Epithelial cell of proximal tubule (primary cell): ENCODE measurements at regions not wholly inside any gene's neighbourhood (a gene's known extent, or its start where the extent isn't known, plus 50 kb on each side); places are given as distances from the start of the nearest gene placed in this dataset.

Experiments used
- DNase-seq: peaks from one replicate; pipeline ENCODE4 v3.0.0-alpha.2; 2011; ENCODE audit warnings: low read depth
- H3K4me3 ChIP-seq: 2 replicates; pipeline ENCODE4 v1.5.1; 2011; ENCODE audit warnings: low read depth, mild to moderate bottlenecking, low read length
- CTCF ChIP-seq: conservative IDR thresholded peaks from 2 replicates; pipeline ENCODE4 v1.5.1; 2012; ENCODE audit warnings: low read depth, mild to moderate bottlenecking, low read length

DNA sequence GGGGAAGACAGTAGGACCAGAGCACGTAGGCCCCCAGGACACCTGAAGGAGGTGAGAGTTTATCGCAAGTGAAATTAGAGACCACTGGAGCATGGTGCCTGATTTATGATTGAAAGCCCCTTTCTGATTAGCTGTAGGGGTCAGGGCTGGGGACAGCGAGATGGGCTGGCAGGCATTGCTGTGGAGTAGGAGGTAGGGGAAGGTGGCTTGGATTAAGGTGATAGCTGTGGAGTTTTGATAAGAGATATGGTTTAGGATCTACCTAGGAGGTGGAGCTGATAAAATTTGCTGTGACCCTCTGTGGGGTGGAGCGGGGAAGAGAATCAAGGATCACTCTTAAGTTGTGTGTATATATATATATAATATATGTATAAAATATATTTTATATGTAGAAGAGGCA is 157.5 kb downstream of the CD8B2 start:
- DNase-seq, result no peak
- no peak for TF ChIP-seq CTCF
- H3K4me3 ChIP-seq, result no peak overlapping the region

DNA sequence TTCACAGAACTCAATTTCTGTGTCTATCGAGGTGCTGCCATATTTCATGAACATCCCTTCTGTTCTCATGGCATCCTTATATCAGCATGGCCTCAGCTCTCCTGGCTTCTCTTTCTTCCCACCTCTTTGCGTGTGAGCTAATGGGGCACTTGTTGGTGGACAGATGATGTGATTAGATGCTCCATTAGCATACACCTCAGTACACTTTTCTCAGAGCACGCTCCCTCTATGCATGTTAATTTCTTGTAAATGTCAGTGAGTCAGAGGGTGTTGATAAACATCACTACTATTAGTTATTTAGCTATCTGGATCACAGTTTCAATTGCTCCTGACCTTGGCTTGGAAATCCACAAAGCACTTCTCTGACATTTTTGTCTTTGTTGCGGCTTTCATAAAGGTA is 159.4 kb downstream of the CD8B2 start:
- no peak for DNase-seq
- TF ChIP-seq CTCF, result no peak

DNA sequence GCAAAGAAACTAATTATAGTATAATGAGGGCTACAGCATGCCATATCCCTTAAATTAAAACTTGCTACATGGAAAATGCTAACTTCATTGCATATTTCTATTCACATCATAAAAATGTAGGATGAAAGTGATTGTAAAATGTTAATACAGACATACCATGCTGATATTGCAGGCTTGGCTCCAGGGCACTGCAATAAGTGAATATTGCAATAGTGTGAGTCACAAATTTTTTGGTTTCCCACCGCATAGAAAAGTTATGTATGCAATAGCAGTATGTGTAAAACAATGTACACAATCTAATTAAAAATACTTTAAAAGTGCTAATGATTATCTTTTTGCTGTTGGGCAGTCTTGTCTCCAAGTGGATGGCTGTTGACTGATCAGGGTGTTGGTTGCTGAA is 162.1 kb downstream of the CD8B2 start:
- TF ChIP-seq CTCF, result no peak
- DNase-seq, result no peak

More for the DNA sequence above, 159.4 kb downstream of the CD8B2 start:
- no peak overlapping the region for H3K4me3 ChIP-seq

GRCh38 chr2:106653465-106653864 is 166.3 kb downstream of the CD8B2 start:
- DNase-seq, result no peak
- H3K4me3 ChIP-seq, result no peak overlapping the region
- no peak for TF ChIP-seq CTCF

More for the DNA sequence above, 162.1 kb downstream of the CD8B2 start:
- no peak overlapping the region for H3K4me3 ChIP-seq

DNA sequence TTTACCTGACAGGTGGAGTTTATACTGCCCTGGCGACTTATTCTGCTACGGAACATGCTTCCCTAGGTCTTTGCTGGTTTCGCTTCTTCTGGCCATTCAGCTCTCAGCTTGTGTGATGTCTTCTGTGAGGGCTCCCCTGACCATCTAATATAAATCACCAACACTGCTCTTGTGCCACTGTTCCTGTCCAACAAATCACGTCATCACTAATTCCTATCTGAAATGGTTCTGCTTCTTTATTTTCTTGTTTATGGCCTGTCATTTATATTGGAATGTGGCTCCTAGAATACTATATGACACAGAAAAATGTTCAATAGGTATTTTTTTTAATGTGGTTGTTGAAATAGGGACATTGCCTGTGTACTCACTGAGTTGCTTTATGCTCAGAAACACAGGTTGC is 171.5 kb downstream of the CD8B2 start:
- TF ChIP-seq CTCF, result no peak
- no peak for DNase-seq
- no peak overlapping the region for H3K4me3 ChIP-seq

GRCh38 chr2:106664669-106665068 is 177.5 kb downstream of the CD8B2 start:
- TF ChIP-seq CTCF, result no peak
- DNase-seq, result no peak
- no peak overlapping the region for H3K4me3 ChIP-seq

- no peak overlapping the region for H3K4me3 ChIP-seq
- DNase-seq, result no peak
- no peak for TF ChIP-seq CTCF
Observed at GRCh38 chr2:106667478-106668070, 180.4 kb downstream of the CD8B2 start.
